Nephron (organoid): ENCODE measurements at regions not wholly inside any gene's neighbourhood (a gene's known extent, or its start where the extent isn't known, plus 50 kb on each side); places are given as distances from the start of the nearest gene placed in this dataset.
"Not testable (repeated sequence)": the region's sequence is repeated elsewhere in the genome, so short reads cannot be mapped to it uniquely, and the experiment has no call there.

Experiments
- H3K27ac Mint-ChIP-seq, 3 experiments: 2 replicates each; pipeline ENCODE4 v1.8.0; 2020; ENCODE audit warnings: mixed read lengths in 3 of 3, mild to moderate bottlenecking in 2 of 3, moderate library complexity in 1 of 3
- H3K27me3 Mint-ChIP-seq: 2 replicates; pipeline ENCODE4 v1.8.0; 2021; ENCODE audit warnings: low read depth, mild to moderate bottlenecking, moderate library complexity, mixed read lengths
- H3K36me3 Mint-ChIP-seq: 2 replicates; pipeline ENCODE4 v1.8.0; 2020; ENCODE audit warnings: low read depth, mixed read lengths
- H3K4me1 Mint-ChIP-seq: 2 replicates; pipeline ENCODE4 v1.8.0; 2020; ENCODE audit warnings: mixed read lengths
- H3K4me3 Mint-ChIP-seq, 3 experiments: 2 replicates each; pipeline ENCODE4 v1.8.0; 2020; ENCODE audit warnings: mild to moderate bottlenecking in 3 of 3, mixed read lengths in 3 of 3, moderate library complexity in 2 of 3
- H3K9me3 Mint-ChIP-seq: 2 replicates; pipeline ENCODE4 v1.8.0; 2020; ENCODE audit warnings: mixed read lengths
- CTCF ChIP-seq, 3 experiments: fragments of 200-600 bp; sonication (generic); IDR thresholded peaks; one replicate each; pipeline ENCODE4 v1.5.0; 2021; ENCODE audit warnings: antibody characterized with exemption in 3 of 3; ENCODE audit not compliant: unreplicated experiment in 3 of 3

GRCh38 chr7:142582351-142582750 lies 166.9 kb upstream of the PRSS1 start:
- Mint-ChIP-seq H3K27ac (no peak overlapping the region), H3K36me3 (no peaks in the 10 kb centered on the region), H3K4me1 (peaks cover 5% of the 10 kb centered on the region), H3K4me3 (no peak overlapping the region), H3K27me3 (no peaks in the 10 kb centered on the region), H3K9me3 (no peaks in the 10 kb centered on the region)
- no peak for TF ChIP-seq CTCF (IDR thresholded peaks at IDR 0.05; ENCODE audit: unreplicated experiment in 3 of 3)

- Mint-ChIP-seq H3K27ac (no peak overlapping the region), H3K9me3 (no peaks in the 10 kb centered on the region), H3K4me3 (no peak overlapping the region), H3K27me3 (no peaks in the 10 kb centered on the region), H3K36me3 (no peaks in the 10 kb centered on the region), H3K4me1 (peaks cover 5% of the 10 kb centered on the region)
- no peak for TF ChIP-seq CTCF (IDR thresholded peaks at IDR 0.05; ENCODE audit: unreplicated experiment in 3 of 3)
These were observed 167.9 kb upstream of the PRSS1 start for GRCh38 chr7:142581341-142581740.

GRCh38 chr7:142579946-142580345 lies 169.3 kb upstream of the PRSS1 start:
- Mint-ChIP-seq H3K36me3 (no peaks in the 10 kb centered on the region), H3K27ac (peak overlapping the region in 1 of 3 experiments; percentile 78), H3K4me3 (no peak overlapping the region), H3K4me1 (peaks cover 5% of the 10 kb centered on the region), H3K27me3 (no peaks in the 10 kb centered on the region), H3K9me3 (no peaks in the 10 kb centered on the region)
- TF ChIP-seq CTCF (IDR thresholded peaks at IDR 0.05; ENCODE audit: unreplicated experiment in 3 of 3) = no peak

- H3K27ac Mint-ChIP-seq, H3K4me3 Mint-ChIP-seq, H3K27me3 Mint-ChIP-seq, H3K36me3 Mint-ChIP-seq, H3K4me1 Mint-ChIP-seq: not testable (repeated sequence)
- H3K9me3 Mint-ChIP-seq = peaks cover 15% of the 10 kb centered on the region
These were observed 173.9 kb upstream of the PRSS1 start for GRCh38 chr7:142575351-142575750.

GRCh38 chr7:142571581-142571980 lies 177.7 kb upstream of the PRSS1 start:
- Mint-ChIP-seq H3K27me3 (no peaks in the 10 kb centered on the region), H3K4me3 (no peak overlapping the region), H3K4me1 (no peaks in the 10 kb centered on the region), H3K27ac (no peak overlapping the region), H3K9me3 (peaks cover 15% of the 10 kb centered on the region), H3K36me3 (no peaks in the 10 kb centered on the region)
- no peak for TF ChIP-seq CTCF (IDR thresholded peaks at IDR 0.05; ENCODE audit: unreplicated experiment in 3 of 3)

GRCh38 chr7:142569851-142570250 lies 179.4 kb upstream of the PRSS1 start:
- H3K27ac Mint-ChIP-seq = no peak overlapping the region
- no peaks in the 10 kb centered on the region for H3K4me1 Mint-ChIP-seq
- H3K9me3 Mint-ChIP-seq = peaks cover 15% of the 10 kb centered on the region
- H3K27me3 Mint-ChIP-seq = no peaks in the 10 kb centered on the region
- TF ChIP-seq CTCF (IDR thresholded peaks at IDR 0.05; ENCODE audit: unreplicated experiment in 3 of 3) = no peak
- no peaks in the 10 kb centered on the region for H3K36me3 Mint-ChIP-seq
- no peak overlapping the region for H3K4me3 Mint-ChIP-seq
